GM19397 (cell line): ENCODE measurements at regions not wholly inside any gene's neighbourhood (a gene's known extent, or its start where the extent isn't known, plus 50 kb on each side); places are given as distances from the start of the nearest gene placed in this dataset.

Experiments used
- ATAC-seq: cut with Tn5 transposase; IDR thresholded peaks from one replicate; pipeline ENCODE4 v1.9.1; 2021; ENCODE audit warnings: mild to moderate bottlenecking, moderate library complexity; ENCODE audit not compliant: unreplicated experiment

DNA sequence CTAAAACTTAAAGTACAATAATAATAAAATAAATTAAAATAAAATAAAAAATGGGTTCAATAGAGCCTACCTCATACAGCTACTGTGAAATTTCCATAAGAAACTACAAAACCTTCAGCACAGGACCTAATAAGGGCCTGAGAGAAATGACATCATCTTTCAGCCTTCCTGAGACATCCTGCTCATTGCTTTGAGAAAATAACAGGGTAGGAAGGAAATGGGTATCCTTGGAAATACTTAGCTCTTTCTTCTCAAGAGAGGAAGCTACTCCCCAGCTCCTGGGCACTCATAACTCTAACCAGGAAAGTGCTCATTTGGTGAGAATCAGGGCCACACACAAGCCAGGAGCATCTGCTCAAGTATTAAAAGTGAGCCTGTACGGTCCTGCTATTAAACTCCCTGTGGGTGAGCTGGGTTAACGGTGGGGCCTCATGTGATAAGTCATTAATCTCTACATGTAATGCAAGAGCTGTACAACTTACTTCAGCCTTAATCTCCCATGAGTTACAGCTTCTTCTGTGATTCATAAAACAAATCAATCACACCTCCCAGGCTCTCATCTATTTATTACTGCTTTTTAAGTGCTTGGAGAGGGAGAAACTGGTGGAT is 141.4 kb downstream of the MAFB start:
- no peak for ATAC-seq

DNA sequence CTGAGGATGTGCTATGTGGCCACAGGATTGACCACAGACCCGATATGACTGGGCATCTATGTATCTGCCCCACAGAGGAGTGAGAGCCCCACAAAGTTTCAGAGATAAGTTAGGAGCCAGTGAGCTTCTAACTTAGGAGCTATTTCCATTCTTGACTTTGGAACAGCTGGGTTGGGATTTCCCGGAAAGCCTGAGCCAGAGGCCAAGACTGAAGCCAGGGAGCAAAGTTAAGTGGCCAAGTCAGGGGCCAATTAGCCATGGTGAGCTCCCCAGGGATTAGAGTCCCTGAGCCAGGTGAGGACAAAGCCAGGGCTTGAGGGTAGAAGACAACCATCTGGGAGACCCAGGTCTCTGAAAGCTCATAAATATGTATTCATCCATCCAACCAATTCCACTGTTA is 143.6 kb downstream of the MAFB start:
- no peak for ATAC-seq

DNA sequence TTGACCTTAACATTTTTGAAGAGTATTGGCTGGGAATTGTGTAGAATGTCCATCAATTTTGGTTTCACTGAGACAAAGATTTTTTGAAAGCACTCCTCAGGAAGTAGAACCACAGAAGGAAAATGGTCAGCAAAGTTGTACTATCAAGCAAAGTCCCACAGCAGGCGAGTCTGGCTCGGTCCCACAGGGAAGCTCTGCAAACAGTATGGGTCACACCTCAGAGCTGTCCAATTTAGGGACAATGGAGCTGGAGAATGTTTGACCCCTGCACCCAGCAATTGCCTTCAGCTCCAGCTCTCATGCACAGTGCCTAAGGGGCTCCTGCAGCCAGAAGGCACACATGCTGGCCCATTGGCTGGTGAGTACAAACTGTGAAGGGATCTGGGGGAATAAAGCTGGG is 147.0 kb downstream of the MAFB start:
- ATAC-seq, result no peak

DNA sequence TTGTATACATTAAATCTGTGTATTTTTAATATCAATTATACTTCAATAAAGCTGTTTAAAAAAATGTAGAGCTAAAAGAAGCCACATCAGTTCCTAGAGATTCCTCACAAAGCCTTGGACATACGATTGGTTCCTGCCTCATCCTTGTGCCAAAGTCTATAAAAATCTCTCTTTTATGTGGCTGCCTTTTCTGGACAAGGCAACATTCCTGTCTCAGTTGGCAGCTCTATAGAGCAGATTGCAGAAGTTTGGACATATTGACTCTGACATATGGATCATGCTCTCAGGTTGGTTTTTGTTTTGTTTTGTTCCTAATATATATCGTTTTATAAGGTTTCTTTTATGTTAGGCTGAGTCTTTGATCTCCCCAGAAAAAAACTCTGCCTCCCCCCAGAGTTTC is 148.9 kb downstream of the MAFB start:
- ATAC-seq, result no peak

DNA sequence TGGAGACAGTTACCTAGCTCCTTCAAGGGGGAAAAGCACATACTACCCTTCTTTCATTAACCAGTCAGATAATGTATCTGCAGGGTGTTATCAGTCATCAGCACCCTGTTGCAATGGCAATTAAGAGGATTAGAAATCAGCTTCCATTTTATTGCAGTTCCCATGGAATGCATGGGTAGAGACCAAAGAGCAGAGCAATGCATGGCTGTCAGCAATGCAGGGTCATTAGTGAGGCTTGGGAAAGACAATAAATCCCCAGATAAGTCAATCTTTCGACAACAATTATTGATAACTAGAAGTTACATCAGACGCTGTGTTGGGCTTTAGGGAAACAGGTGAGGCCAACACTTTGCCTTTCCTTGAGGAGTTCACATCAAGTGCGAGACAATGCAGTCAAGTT is 150.9 kb downstream of the MAFB start:
- no peak for ATAC-seq

DNA sequence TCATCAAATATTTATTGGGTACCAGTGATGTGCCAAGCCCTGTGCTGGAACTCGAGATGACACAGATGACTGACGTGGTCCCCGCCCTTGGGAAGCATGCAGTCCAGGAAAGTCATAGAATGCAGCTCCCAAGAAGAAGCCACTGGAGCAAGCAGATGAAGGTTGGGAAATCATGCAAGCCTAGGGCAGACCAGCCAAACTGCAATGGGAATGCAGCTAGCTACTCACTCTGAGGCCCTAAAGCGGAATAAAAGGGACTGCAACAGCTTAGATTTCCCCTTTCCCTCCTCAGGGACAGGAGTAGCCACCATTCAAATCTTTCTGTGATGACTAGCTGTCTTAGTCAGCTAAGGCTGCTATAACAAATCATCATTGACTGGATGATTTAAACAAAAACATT is 152.2 kb downstream of the MAFB start:
- no peak for ATAC-seq

DNA sequence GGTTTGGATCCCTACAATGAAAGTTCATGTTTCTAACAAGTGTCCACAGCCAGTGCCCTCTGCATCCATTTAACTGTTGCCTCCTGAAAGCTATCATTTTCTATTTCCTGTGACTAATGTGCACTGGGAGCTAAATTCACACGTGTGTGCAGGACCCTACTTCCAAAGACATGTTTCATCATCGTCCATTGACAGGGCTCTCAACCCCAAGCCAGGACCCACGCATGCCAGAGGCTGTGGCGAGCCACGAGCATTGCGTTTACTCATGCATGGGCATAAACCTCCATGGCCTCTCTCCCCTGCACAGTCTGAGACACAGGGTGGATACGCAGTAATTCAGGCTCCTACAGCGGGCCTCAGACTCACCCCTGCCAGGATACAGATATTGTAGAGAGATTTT is 153.2 kb downstream of the MAFB start:
- no peak for ATAC-seq

DNA sequence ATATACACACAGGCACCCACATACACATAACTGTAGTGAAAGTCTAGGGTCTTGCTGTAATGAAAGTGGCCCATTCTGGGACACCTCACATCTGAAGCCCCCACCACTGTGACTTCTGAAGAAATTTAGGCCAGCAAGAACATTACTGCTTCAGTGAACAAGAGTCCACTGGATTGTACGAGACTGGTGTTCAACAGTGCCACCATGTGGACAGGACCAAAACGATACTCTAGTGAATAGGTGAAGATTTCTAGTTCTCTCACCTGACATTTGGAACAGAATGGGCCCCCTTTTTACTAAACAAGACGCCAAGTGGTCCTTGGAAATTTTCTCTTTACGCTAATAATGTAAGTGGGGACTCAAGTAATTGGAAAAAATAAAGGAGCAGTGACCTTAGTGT is 156.9 kb downstream of the MAFB start:
- ATAC-seq, result no peak

DNA sequence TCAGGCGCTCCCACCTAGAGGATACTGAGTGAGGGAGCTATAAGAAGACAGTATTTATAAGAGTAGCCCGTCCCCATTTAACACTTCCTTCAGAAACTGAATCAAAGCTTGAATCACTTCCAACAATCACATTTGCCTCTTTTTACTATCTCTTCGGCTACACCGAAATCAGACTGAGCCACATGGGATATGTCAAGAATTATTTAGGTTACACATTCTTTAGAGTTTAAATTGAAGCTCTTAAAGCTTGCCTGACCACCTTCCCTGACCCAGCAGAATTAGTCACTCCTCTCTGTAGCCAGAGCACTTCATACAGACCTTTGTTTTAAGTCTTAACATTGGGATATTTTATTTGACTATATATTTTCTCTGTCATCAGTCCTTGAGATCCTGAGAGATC is 163.7 kb downstream of the MAFB start:
- ATAC-seq, result no peak

DNA sequence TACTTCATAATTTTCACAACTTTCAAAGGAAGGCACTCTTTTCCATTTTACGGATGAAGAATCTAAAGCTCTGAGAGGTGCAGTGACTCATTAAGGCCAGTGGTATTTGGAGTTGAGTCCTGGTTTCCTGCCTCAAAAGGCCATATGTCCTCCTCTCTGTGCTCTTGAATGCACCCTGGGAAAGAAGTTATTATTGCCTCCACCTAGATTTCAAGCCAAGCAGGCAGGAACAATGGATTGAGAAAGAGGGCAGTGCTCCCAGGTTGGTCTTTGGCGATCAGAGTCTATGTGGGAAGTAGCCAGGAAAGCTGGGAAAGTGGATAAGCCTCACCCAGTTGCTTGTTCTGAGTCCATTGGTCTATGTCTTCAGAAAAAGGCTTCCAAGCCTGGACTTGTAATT is 165.0 kb downstream of the MAFB start:
- no peak for ATAC-seq

DNA sequence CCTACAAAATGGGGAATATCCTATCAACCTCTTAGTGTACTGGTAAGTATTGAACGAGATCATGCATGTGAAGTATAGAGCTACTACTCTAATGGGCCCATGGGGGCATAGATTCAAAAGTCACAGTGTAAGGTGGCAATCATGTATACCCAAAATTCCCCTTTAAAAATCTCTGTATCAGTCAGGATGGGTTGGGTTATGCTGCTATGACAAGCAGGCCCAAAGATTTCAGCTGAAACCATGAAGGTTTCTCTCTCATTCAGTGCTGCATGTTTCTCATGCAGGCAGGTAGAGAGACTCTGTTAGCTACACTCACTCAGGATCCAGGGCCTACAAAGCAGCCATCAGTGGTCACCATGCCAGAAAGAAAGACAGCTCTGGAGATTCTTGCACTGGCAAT is 166.6 kb downstream of the MAFB start:
- no peak for ATAC-seq

DNA sequence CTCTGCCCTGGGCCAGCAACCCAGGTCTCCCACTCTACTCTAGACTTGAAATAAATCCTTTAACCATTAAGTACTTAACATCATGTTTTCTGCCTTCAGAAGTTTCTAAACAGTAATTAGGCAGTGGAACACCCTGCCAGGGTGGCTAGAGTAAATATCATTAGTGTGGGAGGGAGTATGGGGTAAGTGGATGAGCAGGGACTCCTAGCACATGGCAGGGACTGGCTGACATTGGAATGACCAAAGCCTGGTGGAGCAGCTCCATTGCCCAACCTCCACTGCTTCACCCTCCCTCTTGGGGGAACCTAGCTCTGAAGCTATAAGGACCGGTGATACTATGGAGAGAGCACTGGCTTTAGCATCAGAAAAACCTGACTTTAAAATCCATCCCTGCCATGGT is 167.1 kb downstream of the MAFB start:
- ATAC-seq, result no peak

DNA sequence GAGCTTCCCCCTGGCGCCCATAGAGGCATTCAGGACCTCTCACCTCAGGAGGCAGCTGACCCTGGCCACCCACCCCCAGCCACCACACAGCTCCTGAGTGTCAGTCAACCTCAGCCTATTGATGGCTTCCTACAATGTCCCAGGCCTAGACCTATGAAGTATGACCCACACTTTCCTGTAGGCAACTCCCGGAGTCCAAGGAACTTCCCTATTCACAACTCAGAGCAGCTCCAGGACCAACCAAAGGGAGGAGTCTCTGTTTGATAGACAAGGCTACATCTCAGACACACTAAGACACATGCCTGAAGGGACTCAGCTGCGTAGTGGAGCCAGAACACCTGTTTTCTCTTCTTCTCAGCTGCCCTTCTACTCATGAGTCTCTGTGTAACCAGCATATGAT is 169.1 kb downstream of the MAFB start:
- ATAC-seq, result no peak

DNA sequence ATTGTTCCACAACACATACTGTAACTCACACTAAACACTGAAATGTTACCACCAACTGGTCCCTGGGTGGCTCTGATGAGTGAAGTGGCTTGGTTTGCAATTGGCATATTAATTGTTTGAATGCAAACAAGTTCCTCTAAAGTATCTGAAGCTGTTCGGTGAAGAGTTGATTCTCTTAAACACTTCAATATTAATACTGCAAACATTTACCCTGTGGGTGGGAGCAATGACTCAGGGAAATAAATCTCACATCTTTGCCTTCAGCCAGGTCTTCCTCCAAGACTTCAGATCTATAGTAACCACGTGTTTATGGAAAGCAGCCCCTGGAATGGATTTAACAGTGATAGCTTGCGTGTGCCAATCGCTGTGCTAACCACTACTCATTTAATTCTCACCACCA is 176.0 kb downstream of the MAFB start:
- no peak for ATAC-seq

DNA sequence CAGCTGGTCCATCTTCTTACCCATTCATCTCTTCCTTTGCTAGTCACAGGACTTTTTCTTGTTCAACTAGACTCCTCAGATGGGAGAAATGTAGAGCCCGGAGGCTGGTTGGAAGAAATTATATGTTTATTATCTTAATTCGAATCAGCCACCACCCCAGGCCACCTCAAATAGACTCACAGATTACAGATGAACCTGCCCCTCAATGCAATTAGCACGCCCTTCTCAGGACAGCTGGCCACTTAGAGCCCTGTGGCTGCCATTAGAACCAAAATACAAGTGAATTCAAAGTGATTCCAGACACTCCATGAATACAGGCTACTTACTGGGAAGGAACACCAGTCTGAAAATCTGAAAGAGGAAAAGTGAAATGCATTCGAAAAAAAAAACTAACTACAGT is 176.4 kb downstream of the MAFB start:
- ATAC-seq, result no peak

DNA sequence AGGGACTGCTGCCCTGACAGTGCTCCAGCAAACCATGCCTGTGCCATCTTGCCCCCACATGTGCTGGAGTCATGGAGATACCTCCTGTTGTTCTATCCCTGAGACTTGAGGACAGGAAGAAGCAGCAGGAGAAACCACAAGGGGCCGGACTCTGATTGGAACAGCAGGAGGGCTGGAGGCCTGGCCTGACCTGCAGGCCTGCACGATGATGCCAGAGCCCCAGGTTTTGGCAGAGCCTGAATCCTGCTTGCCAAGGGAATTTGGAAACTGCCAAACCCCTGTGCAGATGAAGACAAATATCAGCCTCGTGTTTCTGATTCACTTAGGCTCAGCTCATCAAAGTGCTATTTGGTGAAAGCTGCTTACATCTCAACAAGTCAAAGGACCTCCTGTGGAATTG is 177.6 kb downstream of the MAFB start:
- ATAC-seq, result no peak

DNA sequence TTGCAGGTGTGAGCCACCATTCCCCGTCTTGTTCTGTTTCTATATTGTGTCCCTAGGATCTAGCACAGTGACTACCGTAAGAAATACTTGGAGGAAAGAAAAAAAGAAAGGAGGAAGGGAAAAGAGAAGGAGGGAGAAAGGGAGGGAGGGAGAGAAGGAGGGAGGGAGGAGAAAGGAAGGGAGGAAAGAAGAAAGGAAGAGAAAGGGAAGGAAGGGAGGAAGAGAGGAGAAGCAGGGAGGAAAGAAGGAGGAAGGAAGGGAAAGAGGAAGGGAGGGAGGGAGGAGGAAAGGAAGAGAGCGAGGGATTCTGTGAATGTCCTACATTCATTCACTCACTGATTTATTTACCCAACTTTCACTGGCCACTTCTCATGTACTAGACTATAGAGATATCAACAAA is 178.4 kb downstream of the MAFB start:
- ATAC-seq, result no peak

DNA sequence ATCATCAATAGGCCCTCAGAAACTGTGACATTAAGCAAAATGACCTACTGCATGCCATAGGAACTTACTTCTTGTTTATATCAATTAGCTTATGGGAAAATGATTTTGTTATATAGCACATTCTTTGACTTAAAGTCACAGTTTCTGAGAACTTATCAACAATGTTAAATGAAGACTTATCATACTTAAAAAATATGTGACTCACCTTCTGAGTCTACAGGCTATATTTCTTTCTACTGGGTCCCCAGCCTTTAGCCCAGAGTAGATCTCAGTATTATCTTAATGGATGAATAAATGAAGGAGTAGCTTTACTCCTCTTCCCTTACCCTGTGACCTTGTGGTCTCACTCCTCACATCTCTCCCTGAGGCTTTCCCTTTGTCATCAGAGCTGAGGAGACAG is 180.2 kb downstream of the MAFB start:
- ATAC-seq, result no peak

DNA sequence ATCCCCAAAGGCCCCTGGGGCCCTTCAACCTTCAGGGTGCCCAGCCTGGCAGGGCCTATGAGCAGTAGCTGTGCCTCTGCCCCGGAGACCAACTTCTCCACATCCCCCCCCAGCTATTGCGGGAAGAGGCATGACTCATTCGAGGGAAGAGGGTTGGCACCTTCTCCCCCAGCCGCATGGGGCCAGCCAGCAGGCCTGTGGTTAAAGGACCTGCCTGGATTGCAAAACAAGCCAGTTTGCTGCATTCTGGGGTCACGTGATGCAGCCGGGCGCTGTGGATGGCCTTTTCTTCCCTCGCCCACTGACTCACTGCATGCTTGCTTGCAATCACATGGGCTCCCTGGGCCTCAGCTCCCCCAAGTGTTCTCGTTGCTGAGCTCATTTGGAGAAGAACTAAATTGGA is 182.5 kb downstream of the MAFB start:
- no peak for ATAC-seq

DNA sequence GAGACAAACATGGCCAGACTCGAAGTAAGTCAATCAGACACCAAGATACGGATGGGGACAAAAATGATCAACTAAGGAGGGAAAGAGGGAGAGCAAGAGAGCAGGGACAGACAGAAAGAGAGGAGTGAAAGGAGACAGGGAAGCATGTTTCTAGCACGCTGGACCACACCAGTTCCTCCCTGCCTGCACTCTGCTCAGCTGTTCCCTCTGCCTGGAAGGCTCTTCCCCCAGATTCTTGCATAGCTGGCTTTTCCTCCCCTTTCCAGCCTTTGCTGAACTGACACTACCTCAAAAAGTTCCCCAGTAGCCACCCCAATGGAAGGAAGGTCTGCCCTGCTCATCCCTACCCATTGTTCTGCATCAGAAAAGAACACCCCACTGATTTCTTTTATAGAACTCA is 185.9 kb downstream of the MAFB start:
- ATAC-seq, result no peak

DNA sequence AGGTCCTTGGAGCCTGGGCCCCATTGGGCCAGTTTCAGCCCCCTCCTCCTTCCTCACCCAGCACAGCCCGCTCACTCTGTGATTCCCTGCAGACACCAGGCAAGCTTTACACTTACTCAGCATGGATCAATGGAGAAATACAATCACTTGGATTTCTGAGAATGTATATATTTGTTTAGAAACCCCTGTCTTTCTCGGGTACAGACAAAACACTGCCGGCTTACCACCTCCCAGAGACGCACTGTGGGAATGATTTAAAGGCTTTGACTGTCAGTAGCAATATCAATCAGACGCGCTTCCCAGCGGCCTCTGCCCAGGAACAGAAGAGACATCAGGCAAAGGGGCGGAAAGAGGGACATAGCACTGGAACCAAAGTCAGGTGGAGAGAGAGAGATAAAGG is 186.5 kb downstream of the MAFB start:
- ATAC-seq, result no peak

DNA sequence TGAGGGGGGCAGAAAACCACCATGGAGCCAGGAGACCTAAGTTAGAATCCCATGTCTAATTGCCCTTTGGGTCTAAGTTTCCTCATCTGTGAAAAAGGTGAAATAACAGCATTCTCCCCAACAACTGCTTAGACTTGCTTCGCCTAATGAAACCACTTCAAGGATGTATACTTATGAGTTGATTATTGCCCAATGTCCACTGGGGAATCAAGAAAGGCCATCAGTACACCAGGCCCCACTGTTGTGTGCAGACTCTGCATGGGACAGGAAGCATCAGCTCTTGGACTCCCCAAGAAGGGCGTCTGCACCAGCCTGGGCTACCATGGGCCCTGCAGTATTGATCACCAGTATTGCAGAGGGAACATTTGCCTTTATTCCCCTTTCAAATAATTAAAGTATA is 189.6 kb downstream of the MAFB start:
- no peak for ATAC-seq

DNA sequence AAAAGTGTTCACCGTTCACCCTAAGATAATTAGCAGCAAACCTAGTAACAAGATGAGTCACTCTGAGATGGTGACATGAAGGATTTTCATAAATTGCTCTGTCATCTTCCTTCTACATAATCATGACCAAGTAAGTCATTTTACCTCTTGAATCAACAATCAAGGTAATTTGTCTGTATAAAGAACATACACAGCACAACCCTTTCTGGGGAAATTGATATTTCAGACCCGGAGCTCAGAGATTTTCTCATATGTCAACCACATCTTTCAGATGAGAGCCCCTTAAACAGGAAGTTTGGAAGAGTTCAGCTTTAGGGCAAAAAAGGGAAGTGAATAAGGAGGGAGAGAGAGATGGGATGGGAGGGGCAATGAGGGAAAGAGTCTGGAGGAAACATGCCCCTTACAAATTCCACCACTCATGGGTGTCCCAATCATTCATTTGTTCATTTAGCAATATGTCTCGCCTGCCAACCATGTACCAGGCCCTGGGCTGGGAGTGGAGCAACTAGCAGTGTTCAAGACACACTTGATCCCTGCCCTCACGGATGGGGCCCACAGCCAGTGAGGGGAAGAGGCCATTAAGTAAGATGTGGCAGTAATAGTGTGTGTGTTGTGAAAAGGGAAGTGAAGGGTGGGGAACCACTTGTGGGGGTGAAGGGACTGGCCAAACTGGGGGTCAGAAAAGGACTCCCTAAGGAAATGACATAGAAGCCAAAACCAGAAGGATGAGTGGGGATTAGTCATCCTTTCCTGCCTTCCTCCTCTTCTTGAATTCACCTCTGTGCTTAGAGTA is 190.9 kb downstream of the MAFB start:
- no peak for ATAC-seq
